ENCODE measurements at regions not wholly inside any gene's neighbourhood (a gene's known extent, or its start where the extent isn't known, plus 50 kb on each side); places are given as distances from the start of the nearest gene placed in this dataset.
"Not testable (repeated sequence)": the region's sequence is repeated elsewhere in the genome, so short reads cannot be mapped to it uniquely, and the experiment has no call there.

DNA sequence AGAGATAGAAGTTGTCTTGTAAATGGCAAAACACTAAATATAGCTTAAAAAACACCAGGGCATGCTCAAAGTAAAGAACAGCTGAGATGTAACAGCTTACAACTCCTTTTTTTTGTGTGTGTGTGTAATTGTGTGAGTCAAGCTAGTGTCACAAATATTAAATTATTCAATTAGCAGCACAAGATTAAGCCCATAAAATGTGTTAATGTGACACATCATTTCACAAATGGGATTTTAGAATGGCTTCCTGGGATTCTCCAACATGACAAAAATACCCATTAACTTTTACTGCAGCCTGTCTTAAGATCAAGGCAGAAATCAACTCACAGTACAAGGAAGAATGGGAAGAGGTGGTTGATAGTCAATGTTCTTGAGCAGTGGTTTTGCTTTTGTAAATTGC is 251.4 kb downstream of the KIF20B start:
- no peak for DNase-seq

DNA sequence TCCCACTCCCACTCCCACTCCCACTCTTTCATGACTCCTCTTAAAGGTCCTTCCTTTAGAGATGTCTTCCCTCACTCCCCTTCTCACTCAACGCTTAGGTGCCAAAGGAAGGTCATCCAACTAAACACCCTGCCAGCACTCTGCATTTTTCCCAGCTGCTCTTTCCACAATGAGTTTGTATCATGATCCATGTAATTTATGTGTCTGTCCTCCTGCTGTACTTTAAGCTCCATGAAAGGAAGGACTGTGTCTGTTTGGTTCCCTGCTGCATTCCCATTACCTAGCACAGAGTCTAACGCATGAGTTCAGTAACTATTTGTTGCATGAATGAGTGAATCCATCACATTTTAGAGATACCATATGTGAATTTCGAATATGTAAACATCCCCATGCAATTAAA is 252.7 kb downstream of the KIF20B start:
- no peak for DNase-seq

DNA sequence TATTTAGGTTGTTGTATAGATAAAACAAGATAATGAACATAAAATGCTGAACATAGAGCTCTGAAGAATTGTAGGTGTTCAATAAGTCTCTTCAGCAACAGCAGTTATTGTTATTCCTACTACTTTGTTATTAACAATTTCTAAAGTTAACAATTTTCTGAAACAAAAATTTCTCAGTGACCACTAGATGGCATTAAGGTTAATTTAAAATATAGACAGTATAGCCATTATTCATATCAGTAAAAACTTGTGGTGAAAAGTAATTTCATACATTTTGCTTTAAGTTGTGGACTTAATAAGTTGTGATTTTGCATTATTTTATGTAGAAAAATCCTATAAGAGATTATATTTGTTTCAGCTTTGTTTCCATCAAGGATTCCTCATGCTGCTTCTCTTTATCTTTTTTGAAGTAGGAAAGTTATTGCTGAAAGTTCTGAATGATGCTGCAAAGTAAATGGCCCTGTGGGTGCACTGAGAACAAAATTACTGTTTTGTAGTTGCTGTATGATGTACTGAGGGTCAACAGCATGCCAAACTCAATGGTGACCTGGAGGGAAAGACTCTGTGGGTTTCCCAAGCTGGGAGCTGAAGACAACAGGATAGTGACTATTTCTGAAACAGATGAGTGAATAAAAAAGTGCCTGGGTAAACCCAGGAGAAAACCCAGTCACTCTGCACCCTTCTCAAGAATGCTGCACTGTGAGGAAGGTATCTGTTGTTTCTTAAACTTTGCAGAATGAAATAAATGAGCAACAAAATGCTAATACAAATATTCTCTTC is 253.6 kb downstream of the KIF20B start:
- DNase-seq, result no peak

DNA sequence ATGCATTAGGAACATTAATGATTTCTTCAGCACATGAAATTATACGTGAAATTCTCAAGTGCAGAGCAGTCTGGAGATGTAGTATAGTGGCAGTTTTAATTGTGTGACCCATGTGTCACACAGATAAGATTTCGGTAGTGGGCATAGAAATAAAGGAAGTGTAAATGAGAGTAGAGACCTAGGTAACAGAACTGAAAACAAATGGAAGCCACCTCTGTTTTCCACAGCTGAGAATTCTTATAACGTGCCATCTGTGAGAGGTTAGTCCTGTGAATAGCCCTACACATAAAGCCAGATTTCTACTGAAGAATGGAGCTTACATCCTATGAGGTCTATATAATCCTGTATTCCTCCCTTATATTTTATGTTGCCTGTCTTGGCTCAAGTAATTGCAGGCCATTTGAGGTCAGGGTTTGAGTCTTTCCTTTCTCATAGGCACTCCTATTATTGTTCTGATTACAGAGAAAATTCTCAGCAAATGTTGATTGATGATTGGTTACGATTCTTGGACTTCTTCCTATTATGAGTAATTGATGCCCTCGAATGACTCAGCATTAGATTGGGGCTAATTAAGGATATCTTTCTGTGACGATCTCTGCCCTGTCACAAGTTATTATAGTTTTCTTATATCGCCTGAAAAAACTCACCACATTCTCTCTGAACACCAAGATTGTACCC is 258.2 kb downstream of the KIF20B start:
- no peak for DNase-seq

DNA sequence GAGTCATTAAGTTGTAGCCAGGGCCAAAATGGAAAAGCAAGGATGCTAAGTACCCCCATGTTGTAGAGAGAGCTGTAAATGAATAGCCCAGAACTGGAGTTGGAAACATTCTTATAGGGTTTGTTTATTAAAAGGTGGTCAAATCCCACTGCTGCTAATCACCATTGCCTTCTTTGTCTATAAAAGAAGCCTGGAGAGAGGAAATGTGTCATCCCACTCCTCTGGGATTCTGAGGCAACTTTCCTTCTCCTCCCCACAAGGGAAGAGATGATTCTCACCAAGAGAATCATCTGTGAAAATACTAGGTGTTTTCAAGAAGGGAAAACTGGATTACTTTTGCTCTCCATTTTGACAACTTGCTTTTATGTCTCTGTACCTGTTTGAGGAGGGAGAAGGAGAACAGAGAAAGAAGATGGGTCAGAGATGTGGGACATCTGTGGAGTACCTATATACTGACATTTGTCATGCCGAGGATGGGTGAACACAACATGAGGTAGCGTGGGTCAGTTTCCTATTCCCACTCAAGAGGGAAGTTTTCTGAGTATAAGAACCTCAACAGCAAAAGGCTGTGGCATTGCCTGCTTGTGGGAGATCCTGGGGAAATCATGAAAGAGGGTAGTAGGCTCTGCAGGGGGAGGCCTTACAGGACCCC is 262.2 kb downstream of the KIF20B start:
- no peak for DNase-seq

DNA sequence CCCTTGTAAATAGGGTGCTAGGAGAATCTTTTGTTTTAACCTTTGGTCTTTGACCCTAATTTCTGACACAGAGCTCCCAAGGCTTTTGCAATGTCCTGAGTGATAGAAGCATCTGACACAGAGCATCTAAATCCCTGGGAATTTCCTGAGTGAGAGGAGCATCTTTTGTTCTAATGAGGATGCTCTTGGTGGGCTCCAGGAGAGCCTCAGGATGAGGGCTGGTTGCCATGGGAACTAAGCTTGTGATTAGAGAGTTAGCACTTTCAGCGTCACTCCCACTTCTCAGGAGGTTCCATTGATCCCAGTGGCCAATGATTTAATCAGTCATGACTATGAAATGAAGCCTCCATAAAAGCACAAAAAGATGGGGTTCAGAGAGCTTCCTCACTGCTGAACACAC is 264.8 kb downstream of the KIF20B start:
- no peak for DNase-seq

DNA sequence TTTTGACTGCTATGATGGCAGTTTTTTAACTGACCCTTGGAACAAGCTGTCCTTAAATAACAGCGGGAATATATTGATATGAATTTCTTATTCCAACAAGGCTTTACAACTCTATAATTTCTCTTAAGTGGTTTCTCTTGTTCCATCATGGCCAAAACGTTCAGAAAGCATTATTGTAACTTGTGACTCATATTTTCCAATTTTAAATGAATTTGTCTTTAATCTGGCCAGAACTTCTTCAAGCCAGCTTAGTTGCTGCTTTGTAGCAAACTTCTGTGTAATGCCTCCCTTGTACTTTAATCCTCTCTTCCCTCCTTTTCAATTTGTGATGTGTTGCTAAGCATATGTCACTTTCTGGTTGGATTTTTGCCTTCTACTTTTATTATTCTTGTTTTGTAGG is 271.9 kb downstream of the KIF20B start:
- no peak for DNase-seq

DNA sequence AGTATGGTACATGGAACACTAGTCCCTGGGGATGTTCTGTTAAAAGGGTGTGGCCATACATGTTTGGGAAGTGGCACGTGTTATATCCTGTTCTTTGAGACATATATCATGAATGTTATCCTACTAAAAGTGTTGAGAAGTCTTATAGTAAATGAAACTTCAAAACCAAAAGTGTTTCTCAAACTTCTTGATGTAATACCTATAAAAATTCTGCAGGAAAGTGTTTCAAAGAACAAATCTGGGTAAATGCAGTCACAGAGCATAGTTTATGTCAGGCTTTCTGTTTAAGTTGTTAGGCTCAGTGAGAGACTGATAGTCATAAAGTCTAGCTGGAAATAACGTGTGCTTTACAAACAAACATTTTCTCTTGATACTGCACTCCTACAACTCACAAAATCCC is 273.7 kb downstream of the KIF20B start:
- DNase-seq, result no peak

DNA sequence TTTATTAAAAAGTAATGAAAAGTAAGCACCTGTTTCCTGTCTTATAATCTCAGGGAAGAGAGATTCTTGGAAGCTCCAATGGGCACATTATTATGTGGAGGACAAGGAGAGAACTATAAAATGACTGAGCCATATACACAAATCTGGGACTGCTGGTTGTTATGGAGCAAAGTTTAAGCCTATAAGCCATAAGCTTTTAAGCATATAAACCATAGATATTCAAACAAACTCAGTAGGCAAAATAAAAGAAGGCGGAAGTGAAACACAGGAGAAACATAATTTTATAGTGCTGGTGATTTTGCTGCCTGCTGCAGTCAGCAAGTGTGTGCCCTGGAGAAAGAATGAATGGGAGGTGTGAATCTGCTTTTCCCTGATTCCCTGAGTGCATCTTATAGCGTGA is 274.4 kb downstream of the KIF20B start:
- DNase-seq, result no peak

DNA sequence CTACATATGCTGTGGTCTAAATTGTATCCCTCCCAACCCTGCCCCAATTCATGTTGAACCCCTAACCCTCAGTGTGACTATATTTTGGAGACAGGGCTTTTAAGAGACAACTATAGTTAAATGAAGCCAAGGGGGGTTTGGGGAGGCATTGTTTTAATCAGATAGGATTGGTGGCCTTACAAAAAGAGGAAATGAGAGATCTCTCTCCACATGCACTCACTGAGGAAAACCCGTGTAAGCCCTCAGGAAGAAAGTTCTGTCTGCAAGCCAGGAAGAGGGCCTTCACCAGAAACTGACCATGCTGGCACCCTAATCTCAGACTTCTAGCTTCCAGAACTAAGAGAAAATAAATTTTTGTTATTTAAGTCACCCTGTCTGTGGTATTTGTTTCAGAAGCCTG is 276.7 kb downstream of the KIF20B start:
- DNase-seq, result no peak

DNA sequence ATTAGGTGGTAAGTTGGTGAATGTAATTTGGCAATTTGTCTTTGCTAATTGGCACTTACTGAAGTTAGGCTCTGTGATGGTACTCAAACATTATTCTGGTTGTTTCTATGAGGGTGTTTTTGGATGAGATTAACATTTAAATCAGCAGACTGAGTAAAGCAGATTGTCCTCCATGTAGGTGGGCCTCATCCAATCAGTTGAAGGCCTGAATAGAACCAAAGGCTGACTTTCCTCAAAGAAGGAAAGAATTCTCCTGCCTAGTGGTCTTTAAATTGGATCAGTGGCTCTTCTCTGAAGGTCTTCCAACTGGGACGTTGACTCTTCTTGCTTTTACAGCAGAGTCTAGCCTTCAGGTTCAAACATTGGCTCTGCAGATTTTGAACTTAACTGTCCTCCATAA is 278.3 kb downstream of the KIF20B start:
- DNase-seq, result no peak

DNA sequence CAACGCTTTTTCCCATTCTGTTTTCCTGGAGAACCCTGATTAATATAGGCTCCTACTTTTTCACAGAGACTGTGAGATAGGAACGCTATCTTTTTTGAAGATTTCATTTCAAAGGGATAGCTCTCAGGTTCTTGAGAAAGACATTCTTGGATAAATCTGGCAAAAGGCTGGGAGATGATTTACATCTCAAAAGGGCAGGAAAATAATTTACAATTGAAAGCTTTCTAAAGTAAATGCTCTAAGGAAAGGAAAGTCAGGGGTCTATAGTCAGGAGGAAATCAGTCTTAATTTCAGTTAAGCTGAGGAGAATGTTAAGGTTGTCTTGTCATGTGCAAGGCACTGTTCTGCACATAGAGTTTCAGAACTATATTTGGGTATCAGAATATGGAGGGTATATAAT is 278.8 kb downstream of the KIF20B start:
- DNase-seq, result no peak

DNA sequence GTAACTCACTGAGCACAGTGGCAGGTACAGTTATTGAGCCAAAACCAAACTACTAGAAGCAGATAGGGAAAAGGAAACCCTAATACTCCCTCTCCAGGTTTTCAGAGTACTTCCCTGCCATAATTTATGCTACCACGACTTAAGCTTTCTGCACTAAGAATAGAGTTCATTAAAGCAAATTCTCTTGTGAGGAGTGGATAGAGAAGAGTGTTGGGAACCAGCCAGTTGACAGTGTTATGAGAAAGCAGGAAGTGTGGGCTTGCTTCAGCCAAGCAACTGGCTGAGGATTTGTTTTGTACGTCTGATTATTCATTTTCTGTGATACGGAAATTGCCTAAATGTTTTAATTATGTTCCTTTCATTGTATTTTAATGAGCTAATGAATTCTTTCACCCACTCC is 280.5 kb downstream of the KIF20B start:
- DNase-seq, result no peak

DNA sequence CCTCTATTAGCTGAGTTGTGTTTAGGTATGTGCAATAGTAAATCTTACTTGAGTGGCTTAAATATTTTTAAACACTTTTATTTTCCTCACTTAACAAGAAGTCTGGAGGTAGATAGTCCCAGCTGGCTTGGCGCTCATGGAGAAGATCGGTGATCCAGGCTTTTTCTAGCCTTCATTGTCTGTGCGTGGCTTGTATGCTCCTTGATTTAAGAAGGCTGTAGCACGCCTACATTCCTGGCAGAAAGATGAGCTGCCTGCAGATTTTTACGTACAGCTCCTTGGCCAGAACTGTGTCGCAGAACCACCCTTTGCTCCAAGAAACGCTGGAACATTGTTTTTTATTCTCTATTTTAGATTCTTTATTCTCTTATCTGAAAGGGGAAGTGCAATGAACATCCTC is 284.1 kb downstream of the KIF20B start:
- no peak for DNase-seq

DNA sequence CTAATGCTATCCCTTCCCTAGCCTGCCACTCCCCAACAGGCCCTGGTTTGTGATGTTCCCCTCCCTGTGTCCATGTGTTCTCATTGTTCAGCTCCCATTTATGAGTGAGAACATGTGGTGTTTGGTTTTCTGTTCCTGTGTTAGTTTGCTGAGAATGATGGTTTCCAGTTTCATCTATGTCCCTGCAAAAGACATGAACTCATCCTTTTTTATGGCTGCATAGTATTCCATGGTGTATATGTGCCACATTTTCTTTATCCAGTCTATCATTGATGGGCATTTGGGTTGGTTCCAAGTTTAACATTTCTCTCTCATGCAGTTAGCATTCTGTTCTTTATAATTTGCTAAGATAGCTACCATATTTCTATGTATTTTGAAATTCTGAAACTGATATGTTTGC is 287.0 kb downstream of the KIF20B start:
- DNase-seq, result not testable (repeated sequence)

DNA sequence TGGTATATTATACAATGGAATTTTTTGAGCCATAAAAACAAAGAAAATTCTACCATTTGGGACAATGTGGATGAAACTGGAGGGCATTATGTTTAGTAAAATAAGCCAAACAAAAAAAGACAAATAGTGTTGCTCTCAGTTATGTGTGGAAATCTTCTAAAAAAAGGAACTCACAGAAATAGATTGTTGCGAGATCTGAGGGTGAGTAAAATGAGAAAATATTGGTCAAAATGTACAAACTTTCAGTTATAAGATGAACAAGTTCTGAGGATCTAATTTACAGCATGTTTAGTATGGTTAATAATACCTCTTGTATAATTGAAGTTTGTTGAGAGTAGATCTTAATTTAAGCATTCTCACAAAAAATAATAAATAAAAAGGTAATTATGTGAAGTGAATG is 291.2 kb downstream of the KIF20B start:
- no peak for DNase-seq

DNA sequence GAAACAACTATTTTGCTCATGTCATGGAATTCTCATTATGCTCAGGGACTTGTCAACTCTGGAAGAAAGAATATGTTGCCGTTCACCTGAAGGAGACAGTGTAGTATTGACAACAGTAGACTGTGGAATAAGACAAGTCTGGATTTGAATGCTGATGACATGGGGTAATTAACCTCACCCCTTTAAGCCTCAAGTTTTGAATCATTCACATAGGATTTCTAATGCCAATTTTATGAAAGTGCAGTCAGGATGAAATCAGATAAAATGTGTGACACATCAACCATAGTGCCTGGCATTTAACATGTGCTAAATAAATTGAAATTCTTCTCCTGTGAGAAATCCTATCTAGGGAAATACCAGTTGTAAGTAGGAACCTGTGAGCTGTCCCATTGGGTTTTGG is 305.8 kb downstream of the KIF20B start:
- no peak for DNase-seq

DNA sequence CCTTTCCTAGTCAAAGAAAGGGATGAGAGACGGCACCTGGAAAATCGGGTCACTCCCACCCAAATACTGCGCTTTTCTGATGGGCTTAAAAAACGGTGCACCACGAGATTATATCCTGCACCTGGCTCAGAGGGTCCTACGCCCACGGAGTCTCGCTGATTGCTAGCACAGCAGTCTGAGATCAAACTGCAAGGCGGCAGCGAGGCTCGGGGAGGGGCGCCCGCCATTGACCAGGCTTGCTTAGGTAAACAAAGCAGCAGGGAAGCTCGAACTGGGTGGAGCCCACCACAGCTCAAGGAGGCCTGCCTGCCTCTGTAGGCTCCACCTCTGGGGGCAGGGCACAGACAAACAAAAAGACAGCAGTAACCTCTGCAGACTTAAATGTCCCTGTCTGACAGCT is 309.9 kb downstream of the KIF20B start:
- not testable (repeated sequence) for DNase-seq

DNA sequence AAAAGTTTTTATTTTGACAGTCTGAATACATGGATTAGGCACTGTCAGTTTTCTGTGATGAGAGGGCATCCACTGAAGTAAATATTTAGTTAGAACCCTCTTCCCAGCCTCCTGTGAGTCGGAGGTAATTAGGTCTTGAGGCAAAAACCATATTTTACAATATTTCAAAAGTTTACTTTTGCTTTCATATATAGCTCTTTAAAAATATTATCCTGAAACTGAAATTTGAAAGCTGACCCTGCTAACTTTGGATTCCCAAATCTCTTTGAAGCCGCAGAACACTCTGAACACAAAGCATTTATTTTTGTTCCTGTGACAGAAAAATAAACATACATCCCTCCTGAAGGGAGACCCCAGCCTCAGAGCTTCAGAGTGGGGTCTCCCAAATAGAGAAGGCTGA is 317.4 kb downstream of the KIF20B start:
- no peak for DNase-seq

DNA sequence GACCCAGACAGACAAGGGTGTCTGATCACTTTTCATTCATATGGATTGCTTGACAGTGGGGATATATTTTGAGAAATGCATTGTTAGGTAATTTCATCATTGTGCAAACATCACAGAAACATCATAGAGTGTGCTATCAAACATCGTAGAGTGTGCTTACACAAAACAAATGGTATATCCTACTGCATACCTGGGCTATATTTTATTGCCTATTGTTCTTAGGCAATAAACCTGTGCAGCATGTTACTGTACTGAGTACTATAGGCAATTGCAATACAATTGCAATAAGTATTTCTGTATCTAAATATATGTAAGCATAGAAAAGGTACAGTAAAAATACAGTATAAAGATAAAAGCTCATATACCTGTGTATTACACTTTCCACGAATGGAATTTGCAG is 319.1 kb downstream of the KIF20B start:
- DNase-seq, result no peak

DNA sequence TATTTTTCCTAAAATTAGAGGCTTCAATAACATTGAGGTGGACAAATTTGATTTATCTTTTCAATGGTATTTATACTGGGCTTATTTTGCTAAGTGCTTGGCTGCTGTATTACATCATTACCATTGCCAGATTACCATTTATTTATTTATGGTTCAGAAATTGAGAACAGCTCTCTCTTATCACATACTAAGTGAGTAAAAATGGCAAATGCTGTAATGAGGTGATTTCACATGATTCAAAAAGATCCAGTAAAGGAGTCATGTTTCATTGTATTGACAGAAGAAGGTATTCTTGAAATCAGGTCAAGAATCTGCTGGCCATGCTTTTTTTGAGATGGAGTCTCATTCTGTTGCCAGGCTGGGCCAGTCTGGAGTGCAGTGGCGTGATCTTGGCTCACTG is 322.6 kb downstream of the KIF20B start:
- DNase-seq, result no peak

DNA sequence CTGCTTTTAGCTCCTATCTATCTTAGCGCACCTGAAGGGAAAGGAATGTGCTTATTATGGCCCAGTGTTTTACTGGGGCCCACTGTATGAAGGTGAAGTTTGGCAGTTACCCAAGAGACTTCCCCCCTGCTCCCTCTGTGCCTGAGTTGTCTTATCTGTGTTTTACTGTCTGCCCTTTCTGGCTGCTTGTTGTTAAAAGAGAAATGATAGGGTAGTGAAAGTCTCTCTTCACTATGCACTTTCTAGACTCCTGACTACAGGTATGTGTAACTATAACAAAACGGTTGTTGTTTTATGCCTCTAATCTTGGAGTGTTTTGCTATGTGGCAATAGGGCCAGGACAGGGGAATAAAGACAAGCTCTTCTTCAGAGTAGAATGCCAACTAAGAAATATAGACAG is 326.9 kb downstream of the KIF20B start:
- no peak for DNase-seq

DNA sequence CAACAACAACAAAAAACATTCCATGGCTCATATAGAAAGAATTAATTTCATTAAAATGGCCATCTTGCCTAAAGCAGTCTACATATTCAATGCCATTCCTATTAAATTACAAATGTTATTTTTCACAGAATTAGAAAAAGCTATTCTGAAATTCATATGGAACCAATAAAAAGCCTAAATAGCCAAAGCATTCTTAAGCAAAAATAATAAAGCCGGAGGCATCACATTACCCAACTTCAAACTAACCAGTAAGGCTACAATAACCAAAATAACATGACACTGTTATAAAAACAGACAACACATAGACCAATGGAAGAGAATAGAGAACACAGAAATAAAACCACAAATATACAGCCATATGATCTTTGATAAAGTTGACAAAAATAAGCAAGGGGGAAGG is 330.4 kb downstream of the KIF20B start:
- no peak for DNase-seq

DNA sequence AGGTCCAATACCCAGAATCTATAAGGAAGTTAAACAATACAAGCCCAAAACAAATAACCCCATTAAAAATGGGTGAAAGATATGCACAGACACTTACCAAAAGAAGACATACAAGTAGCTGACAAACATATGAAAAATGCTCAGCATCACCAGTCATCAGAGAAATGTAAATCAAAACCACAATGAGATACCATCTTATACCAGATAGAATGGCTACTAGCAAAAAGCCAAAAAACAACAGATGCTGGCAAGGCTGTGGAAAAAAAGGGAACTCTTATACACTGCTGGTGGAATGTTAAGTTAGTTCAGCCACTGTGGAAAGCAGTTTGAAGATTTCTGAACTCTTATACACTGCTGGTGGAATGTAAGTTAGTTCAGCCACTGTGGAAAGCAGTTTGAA is 331.1 kb downstream of the KIF20B start:
- DNase-seq, result no peak
